ENCODE measurements at regions not wholly inside any gene's neighbourhood (a gene's known extent, or its start where the extent isn't known, plus 50 kb on each side); places are given as distances from the start of the nearest gene placed in this dataset.
"Not testable (repeated sequence)": the region's sequence is repeated elsewhere in the genome, so short reads cannot be mapped to it uniquely, and the experiment has no call there.

DNA sequence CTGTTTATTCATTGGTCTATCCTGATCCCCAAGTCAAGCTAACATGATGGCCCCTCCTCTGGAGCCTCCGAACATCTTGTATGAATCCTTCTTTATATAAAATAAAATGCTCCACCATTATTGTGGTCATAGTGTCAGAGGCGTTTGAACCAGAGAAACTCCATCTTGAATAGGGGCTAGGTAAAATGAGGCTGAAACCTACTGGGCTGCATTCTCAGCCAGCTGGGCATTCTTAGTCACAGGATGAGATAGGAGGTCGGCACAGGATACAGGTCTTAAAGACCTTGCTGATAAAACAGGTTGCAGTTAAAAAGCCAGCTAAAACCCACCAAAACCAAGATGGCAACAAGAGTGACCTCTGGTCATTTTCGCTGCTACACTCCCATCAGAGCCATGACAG lies 905.8 kb upstream of the AUTS2 start:
- no peak for DNase-seq

- DNase-seq: no peak
These were observed 903.6 kb upstream of the AUTS2 start for GRCh38 chr7:68694656-68695055.

DNA sequence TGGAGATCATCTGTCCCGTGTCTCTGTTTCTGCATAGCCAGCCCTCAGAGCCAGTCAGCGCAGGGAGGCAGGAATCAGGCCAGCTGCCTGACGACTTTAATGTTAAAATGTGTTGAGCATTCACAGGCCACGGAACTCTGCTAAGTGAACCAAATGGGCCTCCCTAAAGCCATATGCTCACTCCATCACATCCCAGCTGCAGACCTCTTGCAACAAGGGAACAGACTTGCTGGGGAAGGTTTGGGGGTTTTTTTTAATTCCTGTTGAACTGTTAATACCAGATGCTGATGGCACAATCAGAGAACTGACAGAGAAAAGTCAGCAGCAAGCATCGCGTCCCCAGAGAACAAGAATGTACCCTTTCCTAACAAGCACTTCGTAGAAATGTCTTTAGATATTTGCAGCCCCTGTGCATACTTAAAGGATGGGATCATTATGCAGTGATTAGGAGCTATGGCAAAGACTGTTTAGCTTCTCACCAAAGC lies 900.4 kb upstream of the AUTS2 start:
- DNase-seq: no peak

- DNase-seq: no peak
These were observed 899.1 kb upstream of the AUTS2 start for GRCh38 chr7:68699090-68699711.

GRCh38 chr7:68700414-68700813 lies 897.9 kb upstream of the AUTS2 start:
- no peak for DNase-seq

GRCh38 chr7:68706291-68706690 lies 892.0 kb upstream of the AUTS2 start:
- no peak for DNase-seq

DNA sequence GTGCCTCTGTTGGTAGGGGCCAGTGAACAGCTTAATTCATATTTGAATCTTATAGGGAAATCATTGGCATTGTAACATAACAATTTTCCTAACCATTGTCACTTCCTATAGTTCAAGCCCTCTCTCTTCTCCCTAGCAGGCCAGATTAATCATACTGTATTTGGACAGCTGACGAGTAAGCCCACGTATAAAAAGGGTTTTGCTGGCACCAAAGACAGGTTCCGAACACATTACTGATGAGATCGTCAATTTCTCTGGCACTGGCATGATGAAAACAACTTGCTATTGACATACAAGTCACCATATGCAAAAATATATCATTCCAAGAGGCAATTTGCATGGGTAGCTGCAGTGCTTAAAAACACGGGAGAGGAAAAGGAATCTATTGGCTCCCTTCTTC lies 891.1 kb upstream of the AUTS2 start:
- DNase-seq: no peak

- DNase-seq: no peak
These were observed 890.3 kb upstream of the AUTS2 start for GRCh38 chr7:68707958-68708357.

DNA sequence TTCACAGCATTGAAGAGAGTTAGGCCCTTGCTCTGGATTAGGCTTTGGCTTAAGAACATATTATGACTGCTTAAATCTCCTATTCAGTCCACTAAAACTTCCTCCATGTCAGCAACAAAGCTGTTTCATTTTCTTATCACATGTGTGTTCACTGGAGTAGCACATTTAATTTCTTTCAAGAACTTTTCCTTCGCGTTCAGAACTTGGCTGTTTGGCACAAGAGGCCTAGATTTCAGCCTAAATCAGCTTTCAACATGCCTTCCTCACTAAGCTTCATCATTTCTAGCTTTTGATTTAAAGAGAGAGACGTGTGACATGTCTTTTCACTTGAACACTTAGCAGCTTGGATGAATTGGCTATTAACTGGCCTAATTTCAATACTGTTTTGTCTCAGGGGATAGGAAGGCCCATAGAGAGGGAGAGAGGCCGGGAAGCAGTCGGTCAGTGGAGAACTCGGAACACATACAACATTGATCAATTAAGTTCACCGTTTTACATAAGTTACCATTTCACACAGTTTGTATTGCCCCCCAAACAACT lies 885.2 kb upstream of the AUTS2 start:
- DNase-seq: no peak

DNA sequence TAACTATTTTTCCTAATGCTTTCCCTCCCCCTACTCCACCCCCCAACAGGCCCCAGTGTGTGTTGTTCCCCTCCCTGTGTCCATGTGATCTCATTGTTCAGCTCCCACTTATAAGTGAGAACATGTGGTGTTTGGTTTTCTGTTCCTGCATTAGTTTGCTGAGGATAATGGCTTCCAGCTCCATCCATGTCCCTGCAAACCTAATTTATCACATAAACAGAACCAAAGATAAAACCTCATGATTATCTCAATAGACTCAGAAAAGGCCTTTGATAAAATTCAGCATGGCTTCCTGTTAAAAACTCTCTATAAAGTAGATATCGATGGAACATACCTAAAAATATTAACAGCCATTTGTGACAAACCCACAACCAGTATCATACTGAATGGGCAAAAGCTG lies 884.1 kb upstream of the AUTS2 start:
- DNase-seq: not testable (repeated sequence)

DNA sequence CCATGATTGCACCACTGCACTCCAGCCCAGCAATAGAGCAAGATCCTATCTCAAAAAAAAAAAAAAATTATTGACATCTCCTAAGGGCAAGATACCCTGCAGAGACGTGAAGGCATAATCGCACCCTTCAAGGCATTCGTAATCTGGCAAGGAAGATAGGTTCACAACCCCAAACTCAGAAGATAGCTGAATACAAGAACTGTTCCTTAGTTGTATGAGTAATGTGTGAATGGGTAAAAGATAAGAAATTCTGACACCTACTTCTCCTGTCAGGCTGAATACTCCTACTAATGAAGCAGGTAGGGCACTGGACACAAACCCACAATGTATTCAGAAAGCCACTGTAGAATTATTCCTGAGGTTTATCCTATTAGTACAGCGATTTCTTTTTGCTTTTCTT lies 882.4 kb upstream of the AUTS2 start:
- DNase-seq: no peak

DNA sequence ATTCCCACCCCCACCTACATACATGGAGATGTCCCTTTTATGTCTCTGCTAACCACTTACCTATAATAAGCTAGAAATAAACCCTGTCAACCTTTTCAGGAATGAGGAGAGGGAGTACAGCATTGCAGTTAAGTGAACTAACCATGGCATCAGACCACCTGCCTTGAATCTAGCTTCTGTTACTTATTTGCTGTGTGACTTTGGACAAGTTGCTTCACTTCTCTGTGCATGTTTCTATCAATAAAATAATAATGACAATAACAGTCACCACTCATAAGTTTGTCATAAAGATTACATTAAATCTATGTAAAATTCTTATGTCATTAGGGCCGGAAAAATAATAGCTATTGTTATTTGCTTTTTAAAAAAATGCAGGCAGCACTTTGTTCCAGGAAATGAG lies 881.1 kb upstream of the AUTS2 start:
- DNase-seq: no peak

GRCh38 chr7:68718097-68718551 lies 880.2 kb upstream of the AUTS2 start:
- DNase-seq: no peak

- DNase-seq: no peak
These were observed 877.6 kb upstream of the AUTS2 start for GRCh38 chr7:68720697-68721096.

- DNase-seq: peak; percentile 63
These were observed 876.2 kb upstream of the AUTS2 start for GRCh38 chr7:68722044-68722443.

DNA sequence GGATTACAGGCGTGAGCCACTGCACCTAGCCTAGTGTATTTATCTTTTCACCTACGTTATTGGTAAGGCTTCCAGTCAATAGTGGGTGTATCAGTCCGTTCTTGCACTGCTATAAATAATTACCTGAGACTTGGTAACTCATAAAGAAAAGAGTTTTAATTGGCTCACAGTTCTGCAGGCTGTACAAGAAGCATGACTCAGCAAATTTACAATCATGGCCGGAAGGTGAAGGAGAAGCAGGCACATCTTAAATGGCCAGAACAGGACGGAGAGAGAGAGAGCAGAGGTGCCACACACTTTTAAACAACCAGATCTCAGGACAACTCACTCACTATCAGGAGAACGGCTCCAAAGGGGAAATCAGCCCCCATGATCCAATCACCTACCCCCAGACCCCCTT lies 873.3 kb upstream of the AUTS2 start:
- DNase-seq: no peak

- DNase-seq: no peak
These were observed 872.2 kb upstream of the AUTS2 start for GRCh38 chr7:68725843-68726785.

DNA sequence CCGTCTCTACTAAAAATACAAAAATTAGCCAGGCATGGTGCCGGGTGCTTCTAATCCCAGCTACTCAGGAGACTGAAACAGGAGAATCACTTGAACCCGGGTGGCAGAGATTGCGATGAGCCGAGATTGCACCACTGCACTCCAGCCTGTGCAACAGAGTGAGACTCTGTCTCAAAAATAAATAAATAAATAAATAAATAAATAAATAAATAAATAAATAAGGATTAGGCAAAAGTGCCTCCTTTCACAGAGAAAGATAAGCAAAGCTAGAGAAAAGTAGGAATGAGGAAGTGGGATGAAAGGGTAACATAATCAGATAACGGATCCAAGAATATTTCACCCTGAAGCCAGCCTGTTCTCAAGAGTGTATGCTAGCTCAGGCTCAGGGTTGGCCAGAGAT lies 869.6 kb upstream of the AUTS2 start:
- not testable (repeated sequence) for DNase-seq

DNA sequence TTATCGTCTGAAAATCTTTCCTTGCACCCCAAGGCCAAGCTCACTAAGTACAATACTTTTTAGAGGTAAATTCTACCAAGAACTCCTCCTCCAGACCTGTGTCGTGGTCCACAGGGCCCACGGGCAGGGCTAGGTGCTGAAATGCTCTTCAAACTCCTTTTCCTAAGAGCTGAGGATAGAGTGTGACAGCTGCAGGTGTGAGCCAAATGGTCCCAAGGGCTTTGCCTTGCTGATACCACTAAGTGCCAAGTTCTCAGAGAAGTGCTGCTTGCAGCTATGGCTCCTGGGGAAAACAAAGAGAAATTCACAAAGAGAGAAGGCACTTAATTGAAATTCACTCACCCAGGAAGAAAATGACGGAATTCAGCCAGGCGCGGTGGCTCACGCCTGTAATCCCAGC lies 868.9 kb upstream of the AUTS2 start:
- DNase-seq: peak; percentile 90

GRCh38 chr7:68730194-68730593 lies 868.1 kb upstream of the AUTS2 start:
- peak; percentile 54 for DNase-seq

GRCh38 chr7:68730964-68731363 lies 867.3 kb upstream of the AUTS2 start:
- DNase-seq: peak; percentile 89

- no peak for DNase-seq
These were observed 864.8 kb upstream of the AUTS2 start for GRCh38 chr7:68733219-68734153.

- no peak for DNase-seq
These were observed 863.8 kb upstream of the AUTS2 start for GRCh38 chr7:68734431-68734830.

Measured in NCI-H345 (cell line).